ENCODE measurements at regions not wholly inside any gene's neighbourhood (a gene's known extent, or its start where the extent isn't known, plus 50 kb on each side); places are given as distances from the start of the nearest gene placed in this dataset.

- no peaks in the 10 kb centered on the region for H3K9me3 ChIP-seq
- 73 to 81% (median 78%) methylated on average over 3 of the region's 3 CpGs for WGBS, 3 donors
- TF ChIP-seq CTCF (IDR thresholded peaks at IDR 0.05): no peak
- intact Hi-C loops (cut with DNase I): no loop called here
- ATAC-seq (no peak), DNase-seq (no peak)
- no peaks in the 10 kb centered on the region for H3K4me1 ChIP-seq
- H3K36me3 ChIP-seq (ENCODE audit: insufficient read depth in 1 of 2, low read depth in 1 of 2): no peaks in the 10 kb centered on the region
- no peak overlapping the region for H3K27ac ChIP-seq
- H3K27me3 ChIP-seq (ENCODE audit: insufficient read depth in 3 of 3, low read length in 2 of 3): no peaks in the 10 kb centered on the region
- no peak overlapping the region for H3K4me3 ChIP-seq
These were observed 268.1 kb downstream of the PLOD2 start for GRCh38 chr3:145892869-145893268.

- DNase-seq (no peak), ATAC-seq (no peak)
- Histone ChIP-seq H3K4me3 (no peak overlapping the region), H3K36me3 (ENCODE audit: insufficient read depth in 1 of 2, low read depth in 1 of 2) (no peaks in the 10 kb centered on the region), H3K27me3 (ENCODE audit: insufficient read depth in 3 of 3, low read length in 2 of 3) (no peaks in the 10 kb centered on the region), H3K9me3 (no peaks in the 10 kb centered on the region), H3K27ac (no peak overlapping the region), H3K4me1 (no peaks in the 10 kb centered on the region)
- TF ChIP-seq CTCF (IDR thresholded peaks at IDR 0.05): no peak
- intact Hi-C loops (cut with DNase I): no loop called here
- 66 to 71% (median 70%) methylated on average over 2 of the region's 2 CpGs for WGBS, 3 donors
These were observed 267.7 kb downstream of the PLOD2 start for GRCh38 chr3:145893331-145893730.

GRCh38 chr3:145898487-145898886 is 262.5 kb downstream of the PLOD2 start:
- H3K4me3 ChIP-seq: no peak overlapping the region
- intact Hi-C loops (cut with DNase I): no loop called here
- no peak overlapping the region for H3K27ac ChIP-seq
- no peaks in the 10 kb centered on the region for H3K4me1 ChIP-seq
- WGBS, 3 donors: 40 to 49% (median 44%) methylated on average over 3 of the region's 3 CpGs
- H3K9me3 ChIP-seq: no peaks in the 10 kb centered on the region
- ATAC-seq (no peak), DNase-seq (no peak)
- no peak for TF ChIP-seq CTCF (IDR thresholded peaks at IDR 0.05)
- H3K27me3 ChIP-seq (ENCODE audit: insufficient read depth in 3 of 3, low read length in 2 of 3): no peaks in the 10 kb centered on the region
- H3K36me3 ChIP-seq (ENCODE audit: insufficient read depth in 1 of 2, low read depth in 1 of 2): no peaks in the 10 kb centered on the region

GRCh38 chr3:145899241-145899640 is 261.7 kb downstream of the PLOD2 start:
- Histone ChIP-seq H3K4me3 (no peak overlapping the region), H3K27me3 (ENCODE audit: insufficient read depth in 3 of 3, low read length in 2 of 3) (no peaks in the 10 kb centered on the region), H3K36me3 (ENCODE audit: insufficient read depth in 1 of 2, low read depth in 1 of 2) (no peaks in the 10 kb centered on the region), H3K27ac (no peak overlapping the region), H3K4me1 (no peaks in the 10 kb centered on the region), H3K9me3 (no peaks in the 10 kb centered on the region)
- 27 to 42% (median 28%) methylated on average over 4 of the region's 4 CpGs for WGBS, 3 donors
- ATAC-seq (no peak), DNase-seq (no peak)
- intact Hi-C loops (cut with DNase I): no loop called here
- no peak for TF ChIP-seq CTCF (IDR thresholded peaks at IDR 0.05)

- Histone ChIP-seq H3K4me1 (no peaks in the 10 kb centered on the region), H3K36me3 (ENCODE audit: insufficient read depth in 1 of 2, low read depth in 1 of 2) (no peaks in the 10 kb centered on the region), H3K27me3 (ENCODE audit: insufficient read depth in 3 of 3, low read length in 2 of 3) (no peaks in the 10 kb centered on the region), H3K4me3 (no peak overlapping the region), H3K27ac (no peak overlapping the region), H3K9me3 (no peaks in the 10 kb centered on the region)
- no peak for TF ChIP-seq CTCF (IDR thresholded peaks at IDR 0.05)
- no peak for ATAC-seq
- intact Hi-C loops (cut with DNase I): no loop called here
- no peak for DNase-seq
- 49 to 57% (median 52%) methylated on average over 3 of the region's 3 CpGs for WGBS, 3 donors
These were observed 260.7 kb downstream of the PLOD2 start for GRCh38 chr3:145900056-145900829.
